LHCN-M2 (cell line): ENCODE measurements at regions not wholly inside any gene's neighbourhood (a gene's known extent, or its start where the extent isn't known, plus 50 kb on each side); places are given as distances from the start of the nearest gene placed in this dataset.

Experiments used
- DNase-seq: peaks from one replicate; pipeline ENCODE4 v3.0.0-alpha.2; 2012; ENCODE audit warnings: low read depth

DNA sequence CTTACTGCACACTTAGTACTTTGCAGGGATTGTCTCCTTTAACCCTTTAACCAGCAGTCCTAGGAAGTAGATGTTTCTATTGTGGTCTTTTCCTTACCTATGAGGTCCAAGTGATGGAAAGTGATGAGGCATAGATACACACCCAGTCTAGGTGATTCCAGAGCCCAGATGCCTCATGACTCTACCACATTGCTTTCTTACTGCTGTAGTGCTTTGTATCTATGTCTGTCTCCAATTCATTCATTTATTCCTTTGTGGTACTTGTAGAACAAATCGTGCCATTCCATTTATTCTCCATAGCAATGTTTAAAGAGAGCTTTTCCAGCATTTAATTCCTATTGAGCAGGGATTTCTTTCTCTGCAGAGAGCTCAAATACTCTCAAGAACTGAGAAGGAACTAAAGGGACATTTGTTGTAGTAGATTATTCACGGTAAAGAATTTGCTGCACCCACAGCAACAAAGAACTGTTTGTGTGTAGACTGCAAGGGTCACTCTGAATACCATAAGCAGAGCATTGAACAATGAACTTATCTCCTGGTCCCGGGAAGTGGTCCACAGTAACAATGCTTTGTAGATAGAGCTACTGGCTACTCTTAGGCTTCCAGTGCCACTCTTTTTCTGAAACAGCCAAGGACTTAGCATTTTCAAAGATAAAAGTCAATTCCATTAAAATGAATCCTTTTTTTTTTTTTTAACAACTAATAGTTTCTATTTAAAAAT, 337.0 kb downstream of the PTEN start:
- no peak for DNase-seq

DNA sequence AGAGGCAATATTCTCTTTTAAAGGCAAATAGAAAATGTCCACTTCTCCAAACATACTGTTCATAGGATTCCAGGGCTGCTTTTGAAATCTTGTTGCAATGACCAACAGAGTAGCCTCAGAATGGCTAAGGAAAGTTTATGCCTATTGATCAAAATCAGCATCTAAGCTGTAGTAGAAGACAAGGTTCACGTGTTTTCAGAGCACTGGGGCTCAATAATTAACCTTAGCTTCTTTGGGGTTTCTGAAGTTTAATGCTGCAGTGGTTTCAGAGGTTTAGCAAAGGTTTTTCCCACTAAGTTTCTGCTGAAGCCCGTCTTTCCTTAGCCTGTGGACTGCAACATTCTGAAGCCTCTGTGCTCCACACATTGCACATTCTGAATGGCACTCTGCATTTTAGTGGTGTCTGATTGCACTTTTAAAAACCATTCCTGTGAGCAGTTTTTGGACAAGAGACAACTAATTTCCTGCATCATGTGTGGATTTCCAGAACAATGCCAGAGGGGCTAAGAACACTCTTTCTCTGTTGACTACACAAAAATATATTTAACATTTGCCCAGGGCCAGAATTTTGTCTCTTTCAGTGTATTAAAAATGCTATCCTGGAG, 342.5 kb downstream of the PTEN start:
- DNase-seq, result no peak

GRCh38 chr10:88207121-88207546, 343.7 kb downstream of the PTEN start:
- DNase-seq, result no peak

GRCh38 chr10:88209231-88209630, 345.8 kb downstream of the PTEN start:
- no peak for DNase-seq

- peak; percentile 72 for DNase-seq
These were observed 346.6 kb downstream of the PTEN start for GRCh38 chr10:88209837-88210561.

DNA sequence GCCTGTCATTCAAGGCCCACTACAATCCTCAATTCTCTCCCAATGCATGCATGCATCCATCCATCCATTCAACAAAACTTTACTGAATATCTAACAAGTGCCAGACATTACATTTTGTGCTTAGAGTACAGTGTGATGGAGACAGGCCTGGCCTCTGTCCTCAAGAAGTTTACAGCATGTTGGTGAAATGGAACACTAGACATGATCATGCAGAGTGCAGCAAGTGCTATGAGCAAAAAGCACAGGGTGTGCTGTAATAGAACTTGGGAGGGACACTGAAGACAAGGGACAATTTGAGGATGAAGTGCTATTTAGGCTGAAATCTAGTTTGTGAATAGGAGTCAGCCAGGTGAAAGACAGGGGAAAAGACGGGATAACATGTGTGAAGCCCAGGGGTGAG, 347.8 kb downstream of the PTEN start:
- no peak for DNase-seq

- DNase-seq, result no peak
These were observed 348.6 kb downstream of the PTEN start for GRCh38 chr10:88212069-88212468.

DNA sequence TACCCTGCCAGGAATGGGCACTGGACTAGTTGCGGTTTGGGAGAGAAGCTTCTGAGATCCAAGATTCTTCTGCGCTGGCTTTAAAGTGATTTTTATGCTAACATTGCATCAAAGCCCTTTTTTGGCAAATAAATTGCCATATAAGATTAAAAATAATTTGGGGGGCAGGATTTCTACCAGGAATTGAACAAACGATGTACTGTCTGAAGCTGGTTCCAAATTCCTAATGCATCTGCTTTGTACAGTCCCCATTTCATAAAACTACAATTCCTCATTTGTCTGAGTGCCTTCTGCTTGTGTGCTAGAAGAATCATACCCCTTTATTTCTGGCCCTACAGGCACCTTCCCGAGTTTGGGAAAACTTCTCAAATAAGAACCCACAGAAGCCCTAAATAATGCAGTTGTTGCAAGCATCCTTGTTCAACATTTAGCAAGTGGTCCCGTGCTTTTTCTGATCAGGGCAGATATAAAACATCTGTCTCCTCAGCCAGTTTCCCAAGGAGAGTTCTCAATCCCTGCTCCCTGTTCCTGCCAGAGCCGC, 349.7 kb downstream of the PTEN start:
- no peak for DNase-seq

GRCh38 chr10:88216976-88217375, 353.6 kb downstream of the PTEN start:
- no peak for DNase-seq

DNA sequence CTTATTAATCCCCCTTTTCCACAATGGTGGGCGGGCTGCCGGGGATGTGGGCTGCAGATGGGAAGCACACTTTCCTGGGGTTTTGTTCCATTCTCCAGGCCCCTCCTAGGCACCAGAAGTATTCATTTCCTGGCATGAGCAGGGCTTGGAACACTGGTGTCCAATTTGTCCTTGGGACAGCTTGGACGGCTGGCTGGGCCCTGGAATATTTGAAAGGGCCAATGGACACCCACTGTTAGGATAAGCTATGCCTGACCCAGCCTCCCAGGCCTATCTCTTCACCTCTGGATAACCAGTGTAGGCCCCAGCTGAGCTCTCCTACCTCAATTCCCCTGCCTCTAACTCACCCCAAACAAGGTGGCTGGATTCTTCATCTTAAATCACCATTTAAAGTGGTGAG, 354.9 kb downstream of the PTEN start:
- no peak for DNase-seq

GRCh38 chr10:88219753-88220152, 356.3 kb downstream of the PTEN start:
- no peak for DNase-seq

- DNase-seq, result no peak
These were observed 357.9 kb downstream of the PTEN start for GRCh38 chr10:88221010-88221973.

- DNase-seq, result no peak
These were observed 359.5 kb downstream of the PTEN start for GRCh38 chr10:88222881-88223280.
